HFF-Myc (cell line): ENCODE measurements at regions not wholly inside any gene's neighbourhood (a gene's known extent, or its start where the extent isn't known, plus 50 kb on each side); places are given as distances from the start of the nearest gene placed in this dataset.
A peak's percentile ranks its signal among the peaks of the same experiment; 100 is the strongest.

Experiments used
- DNase-seq: peaks from one replicate; pipeline ENCODE4 v3.0.0-alpha.2; 2011; ENCODE audit warnings: low read depth; ENCODE audit errors: extremely low read depth
- H3K4me3 ChIP-seq: replicated peaks from 2 replicates; pipeline ENCODE4 v1.5.1; 2011; ENCODE audit warnings: low read depth, mild to moderate bottlenecking, control low read depth, low read length
- CTCF ChIP-seq: IDR thresholded peaks from 2 replicates; pipeline ENCODE4 v1.5.1; 2012; ENCODE audit warnings: mild to moderate bottlenecking, low read depth, low read length, control low read depth; ENCODE audit errors: missing control alignments

GRCh38 chr20:59526242-59527225 is 77.8 kb upstream of the PHACTR3 start:
- no peak overlapping the region for H3K4me3 ChIP-seq
- TF ChIP-seq CTCF, result peak; percentile 33
- DNase-seq, result no peak

GRCh38 chr20:59530782-59531181 is 73.6 kb upstream of the PHACTR3 start:
- no peak for DNase-seq
- TF ChIP-seq CTCF, result no peak

GRCh38 chr20:59537991-59538390 is 66.3 kb upstream of the PHACTR3 start:
- H3K4me3 ChIP-seq, result no peak overlapping the region
- DNase-seq, result no peak
- TF ChIP-seq CTCF, result no peak

More at GRCh38 chr20:59530782-59531181, 73.6 kb upstream of the PHACTR3 start:
- no peak overlapping the region for H3K4me3 ChIP-seq

GRCh38 chr20:59547596-59547995 is 56.7 kb upstream of the PHACTR3 start:
- H3K4me3 ChIP-seq, result no peak overlapping the region
- no peak for DNase-seq
- TF ChIP-seq CTCF, result no peak
